T-cell (primary cell): ENCODE measurements at regions not wholly inside any gene's neighbourhood (a gene's known extent, or its start where the extent isn't known, plus 50 kb on each side); places are given as distances from the start of the nearest gene placed in this dataset.

Source experiments
- ATAC-seq, 4 experiments: fragments of 200-7000 bp in 3 of 4; fragments of 150-1000 bp in 1 of 4; cut with Tn5 transposase; replicated peaks in 1 of 4; 1 replicate in 3 of 4; 2 replicates in 1 of 4; pipeline ENCODE4 v1.10.0; 2021; ENCODE audit warnings: moderate library complexity in 3 of 4, mild to moderate bottlenecking in 2 of 4, moderate number of reproducible peaks in 1 of 4
- CTCF ChIA-PET, 2 donors: fragments of 300-600 bp; sonication (Branson Sonifier 250); formaldehyde crosslinking; loops; one replicate each; lab custom pipeline; 2022; ENCODE audit warnings: antibody characterized with exemption in 2 of 2; lab: Charles Lee
- POLR2A ChIA-PET, 2 donors: fragments of 300-600 bp; sonication (Branson Sonifier 250); formaldehyde crosslinking; loops; one replicate each; lab custom pipeline; 2022; ENCODE audit warnings: antibody characterized with exemption in 2 of 2; lab: Charles Lee
- DNase-seq, 35 experiments: peaks; one replicate each; pipeline versions ENCODE4 v3.0.0 to v3.0.0-alpha.2; 2013 to 2023
- H3K27ac ChIP-seq: one replicate; pipeline ENCODE4 v1.5.1; 2013; ENCODE audit warnings: low read length
- H3K27me3 ChIP-seq, 2 experiments: replicated peaks in 1 of 2; 1 replicate in 1 of 2; 2 replicates in 1 of 2; pipeline versions ENCODE4 v1.6.1 to v1.7.0; 2013; ENCODE audit warnings: low read length in 1 of 2, mixed read lengths in 1 of 2; ENCODE audit not compliant: control insufficient read depth in 2 of 2, insufficient read depth in 2 of 2; ENCODE audit errors: extremely low read depth in 1 of 2
- H3K36me3 ChIP-seq, 2 donors: 1 replicate in 1 of 2; 2 replicates in 1 of 2; pipeline versions ENCODE4 v1.6.1 to v1.7.0; 2013; ENCODE audit warnings: low read length in 1 of 2; ENCODE audit not compliant: control insufficient read depth in 2 of 2, insufficient read depth in 1 of 2; ENCODE audit errors: extremely low read depth in 1 of 2
- H3K4me1 ChIP-seq, 2 experiments: 1 replicate in 1 of 2; 2 replicates in 1 of 2; pipeline versions ENCODE4 v1.6.1 to v1.7.0; 2013; ENCODE audit warnings: low read length in 2 of 2, mixed read lengths in 1 of 2; ENCODE audit not compliant: insufficient read depth in 2 of 2, control insufficient read depth in 1 of 2; ENCODE audit errors: extremely low read depth in 1 of 2
- H3K4me3 ChIP-seq, 2 donors: 1 replicate in 1 of 2; 2 replicates in 1 of 2; pipeline versions ENCODE4 v1.5.1 to v1.7.0; 2013; ENCODE audit warnings: mild to moderate bottlenecking in 2 of 2, low read length in 1 of 2, moderate library complexity in 1 of 2; ENCODE audit not compliant: control insufficient read depth in 1 of 2; ENCODE audit errors: extremely low read depth in 1 of 2
- H3K9me3 ChIP-seq: 2 replicates; pipeline ENCODE4 v1.7.0; 2013
- H3K27ac Mint-ChIP-seq, 2 donors: one replicate each; pipeline ENCODE4 v1.8.0; 2020 to 2021; ENCODE audit warnings: mild to moderate bottlenecking in 2 of 2, mixed read lengths in 2 of 2
- H3K27me3 Mint-ChIP-seq, 2 donors: one replicate each; pipeline ENCODE4 v1.8.0; 2021 to 2022; ENCODE audit warnings: mixed read lengths in 2 of 2
- H3K36me3 Mint-ChIP-seq: one replicate; pipeline ENCODE4 v1.8.0; 2021; ENCODE audit warnings: mixed read lengths
- H3K4me1 Mint-ChIP-seq, 3 donors: one replicate each; pipeline ENCODE4 v1.8.0; 2020 to 2022; ENCODE audit warnings: mixed read lengths in 3 of 3, mild to moderate bottlenecking in 1 of 3
- H3K4me3 Mint-ChIP-seq, 3 donors: one replicate each; pipeline ENCODE4 v1.8.0; 2020 to 2022; ENCODE audit warnings: mild to moderate bottlenecking in 3 of 3, mixed read lengths in 3 of 3, moderate library complexity in 3 of 3
- H3K9me3 Mint-ChIP-seq, 3 donors: one replicate each; pipeline ENCODE4 v1.8.0; 2020 to 2022; ENCODE audit warnings: mixed read lengths in 3 of 3
- WGBS: methylation state at CpG from one replicate; pipeline ENCODE4 v1.1.5; 2013; ENCODE audit warnings: missing lambda C conversion rate; ENCODE audit not compliant: insufficient coverage; 5-methylcytosine and 5-hydroxymethylcytosine counted together

DNA sequence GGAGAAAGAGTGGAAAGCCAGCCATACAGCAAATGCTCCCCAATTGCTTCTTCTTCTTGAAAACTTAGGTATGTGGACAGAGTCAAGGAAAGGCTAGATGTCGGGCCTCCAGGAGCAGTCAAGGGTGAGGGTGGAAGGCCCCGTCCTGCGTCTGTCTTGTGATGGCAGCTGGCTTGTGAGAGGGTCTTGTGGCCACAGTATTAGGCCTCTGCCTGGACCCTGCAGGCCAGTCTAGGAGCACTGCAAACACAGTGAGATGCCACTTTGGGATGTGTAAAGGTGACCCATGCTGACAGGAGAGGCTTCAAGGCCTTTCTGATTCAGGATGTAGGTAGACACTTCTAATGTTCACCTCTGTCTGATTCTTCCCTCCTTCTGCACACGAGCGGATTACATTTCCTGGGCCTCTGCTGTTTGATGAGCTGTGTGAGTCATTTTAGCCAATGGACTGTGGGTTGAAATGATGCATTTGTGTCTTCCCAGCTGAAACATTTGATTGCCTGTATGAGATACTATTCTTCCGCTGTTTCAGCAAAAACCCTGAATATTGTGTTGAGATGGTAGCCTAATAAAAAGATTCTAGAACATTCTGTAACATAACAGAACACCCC, 135.4 kb downstream of the EMX2 start:
- Histone ChIP-seq H3K27ac (no peak overlapping the region), H3K27me3 (peaks cover 2 to 7% of the 10 kb centered on the region in 2 experiments), H3K4me3 (no peak overlapping the region), H3K9me3 (no peaks in the 10 kb centered on the region), H3K4me1 (no peaks in the 10 kb centered on the region), H3K36me3 (no peaks in the 10 kb centered on the region)
- Mint-ChIP-seq H3K27ac (no peak overlapping the region), H3K27me3 (peaks cover 3 to 17% of the 10 kb centered on the region in 2 donors), H3K4me3 (no peak overlapping the region), H3K4me1 (no peaks in the 10 kb centered on the region), H3K9me3 (peaks cover 0 to 3% (median 0%) of the 10 kb centered on the region in 3 donors), H3K36me3 (no peaks in the 10 kb centered on the region)
- 86% methylated on average over 3 of the region's 6 CpGs for WGBS
- DNase-seq (no peak), ATAC-seq (no peak)
- CTCF ChIA-PET = no interaction called here
- POLR2A ChIA-PET = no interaction called here

- Histone ChIP-seq H3K9me3 (no peaks in the 10 kb centered on the region), H3K36me3 (no peaks in the 10 kb centered on the region), H3K4me3 (no peak overlapping the region), H3K4me1 (no peaks in the 10 kb centered on the region), H3K27ac (no peak overlapping the region), H3K27me3 (peaks cover 2 to 14% of the 10 kb centered on the region in 2 experiments)
- ATAC-seq (no peak), DNase-seq (no peak)
- no CpG with 5 or more reads among the region's 2 CpGs for WGBS
- H3K9me3 Mint-ChIP-seq = peaks cover 0 to 3% (median 0%) of the 10 kb centered on the region in 3 donors
- no peak overlapping the region for H3K4me3 Mint-ChIP-seq
- ChIA-PET POLR2A (no interaction called here), CTCF (no interaction called here)
- H3K4me1 Mint-ChIP-seq = no peaks in the 10 kb centered on the region
- no peaks in the 10 kb centered on the region for H3K36me3 Mint-ChIP-seq
- no peak overlapping the region for H3K27ac Mint-ChIP-seq
- peaks cover 3 to 16% of the 10 kb centered on the region in 2 donors for H3K27me3 Mint-ChIP-seq
Measured at GRCh38 chr10:117680601-117681000, 138.1 kb downstream of the EMX2 start.

- CTCF ChIA-PET = no interaction called here
- Histone ChIP-seq H3K36me3 (no peaks in the 10 kb centered on the region), H3K9me3 (no peaks in the 10 kb centered on the region), H3K4me1 (no peaks in the 10 kb centered on the region), H3K27me3 (peaks cover 2 to 17% of the 10 kb centered on the region in 2 experiments), H3K4me3 (no peak overlapping the region), H3K27ac (no peak overlapping the region)
- H3K9me3 Mint-ChIP-seq = peaks cover 0 to 3% (median 0%) of the 10 kb centered on the region in 3 donors
- H3K4me1 Mint-ChIP-seq = no peaks in the 10 kb centered on the region
- ATAC-seq (no peak), DNase-seq (no peak)
- H3K27ac Mint-ChIP-seq = no peak overlapping the region
- H3K36me3 Mint-ChIP-seq = no peaks in the 10 kb centered on the region
- POLR2A ChIA-PET = no interaction called here
- H3K4me3 Mint-ChIP-seq = no peak overlapping the region
- WGBS = no CpG with 5 or more reads among the region's 3 CpGs
- H3K27me3 Mint-ChIP-seq = peaks cover 5 to 17% of the 10 kb centered on the region in 2 donors
Measured at GRCh38 chr10:117681104-117681503, 138.6 kb downstream of the EMX2 start.

DNA sequence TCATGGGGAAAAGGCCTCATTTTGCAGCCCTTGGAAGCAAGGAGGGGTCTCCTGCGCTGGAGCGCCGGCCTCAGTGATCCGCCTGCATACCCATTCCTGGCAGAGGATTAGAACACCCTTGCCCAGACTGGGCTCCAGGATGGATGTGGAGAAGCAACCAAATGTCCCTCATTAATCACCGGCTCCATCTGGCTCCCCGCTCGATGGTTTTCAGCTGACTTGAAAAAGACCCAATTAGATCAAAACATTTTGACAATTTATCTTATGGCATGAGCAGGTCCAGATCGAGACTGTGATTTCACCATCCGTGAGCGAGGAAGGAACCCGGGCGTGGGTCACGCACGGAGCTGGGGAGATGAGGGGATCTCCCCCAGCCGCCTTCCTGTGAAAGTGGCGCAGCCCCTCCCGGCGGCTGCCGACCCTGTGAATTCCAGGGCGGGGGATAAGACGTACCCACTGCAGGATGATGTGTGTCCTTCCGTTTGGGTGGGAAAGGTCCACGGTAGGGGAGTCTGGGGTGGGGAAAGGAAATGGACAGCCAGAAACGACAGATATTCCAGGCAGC, 141.6 kb downstream of the EMX2 start:
- H3K4me1 Mint-ChIP-seq = no peaks in the 10 kb centered on the region
- CTCF ChIA-PET = no interaction called here
- H3K27ac Mint-ChIP-seq = no peak overlapping the region
- Histone ChIP-seq H3K4me1 (no peaks in the 10 kb centered on the region), H3K36me3 (no peaks in the 10 kb centered on the region), H3K4me3 (no peak overlapping the region), H3K27me3 (peaks cover 0 to 16% of the 10 kb centered on the region in 2 experiments), H3K9me3 (no peaks in the 10 kb centered on the region), H3K27ac (no peak overlapping the region)
- H3K36me3 Mint-ChIP-seq = no peaks in the 10 kb centered on the region
- peaks cover 5 to 17% of the 10 kb centered on the region in 2 donors for H3K27me3 Mint-ChIP-seq
- WGBS = 83% methylated on average over 21 of the region's 24 CpGs
- POLR2A ChIA-PET = no interaction called here
- H3K9me3 Mint-ChIP-seq = no peaks in the 10 kb centered on the region
- no peak overlapping the region for H3K4me3 Mint-ChIP-seq
- ATAC-seq (no peak), DNase-seq (no peak)

GRCh38 chr10:117684672-117685211, 142.2 kb downstream of the EMX2 start:
- Mint-ChIP-seq H3K4me3 (no peak overlapping the region), H3K27ac (no peak overlapping the region), H3K27me3 (peaks cover 5 to 17% of the 10 kb centered on the region in 2 donors), H3K9me3 (no peaks in the 10 kb centered on the region), H3K36me3 (no peaks in the 10 kb centered on the region), H3K4me1 (no peaks in the 10 kb centered on the region)
- H3K36me3 ChIP-seq = no peaks in the 10 kb centered on the region
- ATAC-seq (no peak), DNase-seq (no peak)
- 42% methylated on average over 8 of the region's 16 CpGs for WGBS
- H3K4me3 ChIP-seq = no peak overlapping the region
- POLR2A ChIA-PET = no interaction called here
- no peaks in the 10 kb centered on the region for H3K4me1 ChIP-seq
- H3K27me3 ChIP-seq = peaks cover 0 to 16% of the 10 kb centered on the region in 2 experiments
- H3K27ac ChIP-seq = no peak overlapping the region
- no peaks in the 10 kb centered on the region for H3K9me3 ChIP-seq
- CTCF ChIA-PET = no interaction called here

DNA sequence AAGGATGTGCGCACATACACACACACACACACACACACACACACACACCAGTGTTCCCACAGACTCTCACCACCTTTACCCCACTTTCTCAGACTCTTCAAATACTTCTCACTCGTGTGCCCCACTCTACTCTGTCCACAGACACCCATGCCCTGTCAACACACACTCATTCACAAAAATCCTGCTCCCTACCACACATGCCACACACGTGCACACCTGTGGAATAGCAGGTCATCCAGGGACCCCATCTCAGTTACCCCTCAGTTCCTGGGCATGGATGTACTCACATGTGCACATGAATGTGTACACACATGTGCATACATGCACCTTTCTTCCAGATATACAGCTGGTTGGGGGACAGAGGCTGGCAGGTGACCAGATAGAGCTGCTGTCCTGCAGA, 142.9 kb downstream of the EMX2 start:
- 61% methylated on average over 2 of the region's 3 CpGs for WGBS
- no peaks in the 10 kb centered on the region for H3K36me3 Mint-ChIP-seq

More for the DNA sequence above, 142.9 kb downstream of the EMX2 start:
- CTCF ChIA-PET = no interaction called here
- Histone ChIP-seq H3K9me3 (no peaks in the 10 kb centered on the region), H3K27ac (no peak overlapping the region), H3K27me3 (peaks cover 0 to 16% of the 10 kb centered on the region in 2 experiments), H3K4me3 (no peak overlapping the region), H3K36me3 (no peaks in the 10 kb centered on the region), H3K4me1 (no peaks in the 10 kb centered on the region)
- H3K27ac Mint-ChIP-seq = no peak overlapping the region
- no peaks in the 10 kb centered on the region for H3K9me3 Mint-ChIP-seq
- H3K27me3 Mint-ChIP-seq = peaks cover 5 to 17% of the 10 kb centered on the region in 2 donors
- POLR2A ChIA-PET = no interaction called here
- H3K4me1 Mint-ChIP-seq = no peaks in the 10 kb centered on the region
- ATAC-seq (no peak), DNase-seq (no peak)
- H3K4me3 Mint-ChIP-seq = no peak overlapping the region
